HG03103 (cell line): ENCODE measurements at regions not wholly inside any gene's neighbourhood (a gene's known extent, or its start where the extent isn't known, plus 50 kb on each side); places are given as distances from the start of the nearest gene placed in this dataset.
"Not testable (repeated sequence)": the region's sequence is repeated elsewhere in the genome, so short reads cannot be mapped to it uniquely, and the experiment has no call there.

ENCODE experiments used
- ATAC-seq: cut with Tn5 transposase; IDR thresholded peaks from one replicate; pipeline ENCODE4 v1.9.1; 2021; ENCODE audit warnings: low read depth; ENCODE audit not compliant: unreplicated experiment

DNA sequence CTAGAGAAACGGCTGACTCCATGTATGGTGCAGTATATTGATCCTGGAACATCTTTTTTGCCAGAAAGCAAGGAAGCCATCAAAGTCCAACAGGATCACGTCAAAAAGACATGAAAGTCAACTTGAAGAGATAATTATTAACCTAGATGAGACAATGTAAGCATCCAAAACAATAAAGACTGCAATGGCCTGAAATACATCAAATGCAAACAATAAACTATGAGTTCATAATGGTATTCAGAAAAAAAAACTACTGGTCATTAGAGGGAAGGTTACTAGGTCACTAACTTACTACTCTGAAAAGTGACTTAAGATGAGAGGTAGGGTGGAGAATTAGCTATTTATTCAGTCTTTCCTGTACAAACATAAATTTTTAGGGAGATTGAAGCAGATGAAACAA, 75.3 kb upstream of the OR4F16 start:
- not testable (repeated sequence) for ATAC-seq

GRCh38 chr1:771449-771848, 85.0 kb upstream of the OR4F16 start:
- ATAC-seq = not testable (repeated sequence)

GRCh38 chr1:777480-778180, 91.2 kb upstream of the OR4F16 start:
- ATAC-seq = not testable (repeated sequence)

- ATAC-seq = peak; percentile 100
Observed at GRCh38 chr1:778451-779278, 92.2 kb upstream of the OR4F16 start.

- not testable (repeated sequence) for ATAC-seq
Observed at GRCh38 chr1:779621-780020, 93.2 kb upstream of the OR4F16 start.

DNA sequence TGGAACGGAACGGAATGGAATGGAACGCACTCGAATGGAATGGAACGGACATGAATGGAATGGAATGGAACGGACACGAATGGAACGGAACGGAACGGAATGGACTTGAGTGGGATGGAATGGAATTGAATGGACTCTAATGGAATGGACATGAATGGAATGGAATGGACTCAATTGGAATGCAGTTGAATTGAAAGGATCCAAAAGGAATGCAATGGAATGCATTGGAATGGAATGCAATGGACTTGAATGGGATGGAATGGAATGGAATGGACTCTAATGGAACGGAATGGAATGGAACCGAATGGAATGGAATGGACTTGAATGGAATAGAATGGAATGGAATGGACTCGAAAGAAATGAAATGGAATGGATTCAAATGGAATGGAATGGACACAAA, 102.4 kb upstream of the OR4F16 start:
- no peak for ATAC-seq

GRCh38 chr1:789606-790005, 103.2 kb upstream of the OR4F16 start:
- not testable (repeated sequence) for ATAC-seq

GRCh38 chr1:790388-790930, 104.0 kb upstream of the OR4F16 start:
- ATAC-seq = not testable (repeated sequence)

GRCh38 chr1:794310-794709, 107.9 kb upstream of the OR4F16 start:
- not testable (repeated sequence) for ATAC-seq

- ATAC-seq = not testable (repeated sequence)
Observed at GRCh38 chr1:794918-795584, 108.6 kb upstream of the OR4F16 start.

GRCh38 chr1:797649-798048, 111.2 kb upstream of the OR4F16 start:
- not testable (repeated sequence) for ATAC-seq

DNA sequence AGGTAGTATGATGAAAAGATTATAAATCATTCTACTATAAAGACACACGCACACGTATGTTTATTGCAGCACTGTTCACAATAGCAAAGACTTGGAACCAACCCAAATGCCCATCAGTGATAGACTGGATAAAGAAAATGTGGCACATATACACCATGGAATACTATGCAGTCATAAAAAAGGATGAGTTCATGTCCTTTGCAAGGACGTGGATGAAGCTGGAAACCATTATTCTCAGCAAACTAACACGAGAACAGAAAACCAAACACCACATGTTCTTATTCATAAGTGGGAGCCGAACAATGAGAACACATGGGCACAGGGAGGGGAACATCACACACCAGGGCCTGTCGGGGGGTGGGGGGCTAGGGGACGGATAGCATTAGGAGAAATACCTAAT, 113.9 kb upstream of the OR4F16 start:
- not testable (repeated sequence) for ATAC-seq

DNA sequence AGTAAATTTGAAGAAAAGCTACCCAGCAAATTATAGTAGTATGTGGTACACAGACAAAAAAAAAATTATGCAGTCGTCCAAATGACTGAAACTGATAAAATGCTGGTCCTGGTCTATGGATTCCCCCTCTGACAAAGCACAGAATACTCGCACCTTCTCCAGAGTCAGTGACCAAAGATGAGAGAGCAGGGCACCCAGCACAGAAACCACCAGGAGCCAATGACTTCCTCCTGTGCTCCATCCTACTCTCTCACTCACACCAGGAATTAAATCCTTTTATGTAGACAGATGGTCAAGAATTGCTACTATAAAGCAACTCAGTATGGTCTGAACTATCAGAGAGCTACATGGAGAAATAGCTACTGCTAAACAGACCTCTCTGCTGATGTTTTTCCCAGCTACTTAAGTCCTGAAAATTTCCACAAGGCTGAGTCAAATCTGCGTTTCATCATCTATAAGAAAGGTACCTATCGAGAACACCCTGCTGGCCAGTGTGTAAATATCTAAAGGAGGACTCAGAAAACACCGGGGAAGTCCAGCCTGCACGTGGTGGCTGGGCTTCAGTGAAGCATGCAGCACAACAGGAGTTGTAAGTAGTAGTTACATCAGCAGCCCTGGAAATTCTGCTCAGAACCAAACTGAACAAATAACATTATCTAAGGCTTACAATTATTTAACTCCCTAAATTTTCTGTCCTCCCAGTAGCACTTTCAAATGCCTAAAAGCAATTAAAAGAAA, 118.1 kb upstream of the OR4F16 start:
- not testable (repeated sequence) for ATAC-seq

DNA sequence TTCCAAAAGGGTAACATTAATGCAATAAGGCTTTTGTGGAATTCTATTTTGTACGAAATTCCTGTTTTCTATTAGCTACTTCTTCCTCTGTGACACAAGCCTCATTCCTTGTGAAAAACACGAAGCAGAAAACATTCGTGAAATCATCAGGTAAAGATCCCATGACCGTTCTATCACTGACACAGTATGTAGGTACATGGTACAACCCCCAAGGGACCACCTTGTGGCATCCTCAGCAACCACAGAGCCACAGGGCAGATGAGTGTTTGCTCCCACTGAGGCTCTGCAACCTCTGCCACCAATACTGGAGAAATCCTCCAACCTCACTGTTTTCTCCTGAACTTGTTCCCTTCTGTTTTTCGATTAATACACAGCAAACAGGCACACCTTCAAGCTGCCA, 118.4 kb upstream of the SAMD11 start:
- ATAC-seq = not testable (repeated sequence)

- not testable (repeated sequence) for ATAC-seq
Observed at GRCh38 chr1:807066-807465, 116.7 kb upstream of the SAMD11 start.

GRCh38 chr1:807699-808390, 115.9 kb upstream of the SAMD11 start:
- not testable (repeated sequence) for ATAC-seq

GRCh38 chr1:810949-811348, 112.8 kb upstream of the SAMD11 start:
- ATAC-seq = not testable (repeated sequence)

DNA sequence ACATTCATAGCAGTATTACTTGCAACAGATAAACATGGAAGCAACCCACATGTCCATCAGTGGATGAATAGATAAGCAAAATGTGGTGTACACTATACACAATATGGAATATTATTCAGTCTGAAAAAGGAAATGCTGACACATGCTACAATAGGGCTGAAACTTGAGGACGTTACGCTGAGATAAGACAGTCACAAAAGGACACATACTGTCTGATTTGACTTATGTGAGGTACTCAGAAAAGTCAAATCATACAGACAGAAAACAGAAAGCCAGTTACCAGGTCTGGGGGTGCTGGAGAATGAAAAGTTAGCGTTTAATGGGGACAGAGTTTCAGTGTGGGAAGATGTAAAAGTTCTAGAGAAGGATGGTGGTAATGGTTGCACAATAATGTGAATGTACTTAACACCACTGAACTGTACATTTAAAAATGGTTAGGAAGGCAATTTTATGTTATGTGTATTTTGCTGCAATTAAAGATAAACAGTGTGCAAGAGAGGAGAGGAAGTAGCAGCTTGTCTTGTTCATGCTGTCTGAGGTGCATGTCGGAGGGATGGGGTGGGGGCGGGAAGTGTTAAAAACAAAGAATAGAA, 111.1 kb upstream of the SAMD11 start:
- not testable (repeated sequence) for ATAC-seq

DNA sequence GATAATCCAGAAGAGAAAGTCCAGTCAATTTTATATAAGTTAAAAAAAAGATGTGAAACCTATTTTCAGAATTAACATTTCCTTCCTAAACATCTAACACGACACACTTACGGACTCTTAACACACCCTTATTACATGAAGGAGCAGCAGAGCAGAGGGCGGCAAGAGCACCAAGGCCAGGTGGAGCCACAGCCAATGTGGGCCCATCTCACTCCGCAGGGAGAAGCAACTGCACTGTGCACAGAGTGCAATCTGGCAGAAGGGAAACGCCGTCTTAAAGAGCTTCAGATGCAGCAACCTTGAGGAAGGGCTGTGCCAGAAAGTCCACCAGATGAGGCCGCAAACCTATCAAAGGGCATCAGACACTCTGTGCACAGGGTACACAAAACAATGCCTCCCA, 109.2 kb upstream of the SAMD11 start:
- not testable (repeated sequence) for ATAC-seq
